ENCODE measurements at regions not wholly inside any gene's neighbourhood (a gene's known extent, or its start where the extent isn't known, plus 50 kb on each side); places are given as distances from the start of the nearest gene placed in this dataset.

DNA sequence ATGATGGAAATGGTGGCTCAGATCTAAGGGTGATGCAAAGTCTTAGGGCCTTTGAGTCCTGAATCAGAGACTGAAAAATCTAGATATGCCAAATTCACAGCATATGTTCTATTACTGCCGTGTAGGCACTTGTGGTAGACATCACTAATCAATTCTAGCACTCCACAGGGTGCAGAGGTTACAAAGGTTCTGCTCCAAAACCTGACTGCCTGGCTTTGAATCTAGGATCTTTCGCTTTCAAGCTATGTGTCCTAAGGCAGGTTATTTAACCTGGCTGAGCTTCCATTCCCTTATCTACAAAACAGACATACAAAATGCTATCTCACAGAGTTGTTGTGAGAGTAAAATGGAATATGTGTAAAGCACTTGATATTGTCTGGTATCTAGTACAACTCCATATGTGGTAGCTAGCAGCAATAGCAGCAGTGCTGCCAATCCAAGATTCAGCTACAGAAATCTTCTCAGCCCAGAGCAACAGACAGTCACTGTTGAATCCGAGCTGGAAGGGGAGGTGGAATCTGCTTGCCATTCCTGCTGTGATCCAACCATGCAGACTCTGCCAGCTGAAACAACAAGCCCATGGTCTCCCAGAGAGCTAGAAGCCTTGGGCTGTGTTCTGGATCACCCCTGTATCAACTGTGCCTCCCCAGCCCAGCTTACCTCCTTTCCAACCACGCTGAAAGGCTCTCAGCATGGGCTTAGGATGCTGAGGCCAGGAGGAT lies 206.9 kb downstream of the TFAP2C start:
- no peak for DNase-seq (ENCODE audit: low spot score)

DNA sequence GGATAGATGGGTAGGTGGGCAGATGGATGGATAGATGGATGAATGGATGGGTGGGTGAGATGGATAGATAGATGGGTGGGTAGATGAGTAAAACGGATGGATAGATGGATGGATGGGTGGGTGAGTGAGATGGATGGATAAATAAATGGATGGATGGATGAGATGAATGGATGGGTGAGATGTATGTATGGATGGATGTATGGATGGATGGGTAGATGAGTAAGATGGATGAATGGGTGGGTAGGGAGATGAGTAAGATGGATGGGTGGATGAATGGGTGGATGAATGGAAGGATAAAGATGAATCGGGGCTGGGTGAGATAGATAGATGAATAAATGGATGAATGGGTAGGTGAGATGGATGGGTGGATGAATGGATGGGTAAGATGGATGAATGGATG lies 210.1 kb downstream of the TFAP2C start:
- DNase-seq (ENCODE audit: low spot score) = no peak

DNA sequence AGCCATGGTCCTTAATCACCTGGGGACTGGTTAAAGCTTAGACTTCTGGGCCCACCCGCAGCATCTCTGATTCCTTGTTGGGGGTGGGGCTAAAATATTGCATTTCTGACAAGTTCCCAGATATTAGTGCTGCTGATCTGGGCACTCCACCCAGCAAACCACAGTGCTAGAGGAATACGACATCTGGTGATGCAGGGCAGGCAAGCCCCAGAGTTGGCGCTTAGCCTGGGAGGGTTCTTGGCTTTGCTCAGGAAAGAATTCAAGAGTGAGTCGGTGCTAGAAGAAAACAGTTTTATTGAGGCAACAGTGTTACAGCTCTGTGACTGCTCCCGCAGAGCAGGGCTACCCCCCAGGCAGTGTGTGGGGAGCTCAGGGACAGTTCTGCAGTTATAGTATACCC lies 210.7 kb downstream of the TFAP2C start:
- DNase-seq (ENCODE audit: low spot score) = no peak

DNA sequence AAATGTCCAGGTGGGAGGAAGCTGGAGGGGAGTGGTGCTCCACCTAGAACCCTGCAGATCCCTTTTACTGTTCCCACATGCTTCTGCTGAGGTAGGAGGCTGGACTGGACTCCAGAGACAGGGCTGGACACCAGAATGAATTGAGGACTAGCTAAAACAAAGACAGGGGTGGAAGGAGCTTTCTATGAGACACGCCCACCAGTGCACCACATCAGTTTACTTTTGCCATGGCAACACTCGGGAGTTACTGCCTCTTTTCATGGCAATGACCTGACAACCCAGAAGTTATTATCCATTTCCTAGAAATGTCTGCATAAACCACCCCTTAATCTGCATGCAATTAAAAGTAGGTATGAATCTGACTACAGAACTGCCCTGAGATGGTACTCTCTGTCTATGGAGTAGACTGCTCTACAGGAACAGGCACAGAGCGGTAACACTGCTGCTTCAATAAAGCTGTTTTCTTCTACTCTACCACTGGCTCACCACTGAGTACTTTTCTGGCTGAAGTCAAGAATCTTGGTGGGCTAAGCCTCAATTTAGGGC lies 211.7 kb downstream of the TFAP2C start:
- DNase-seq (ENCODE audit: low spot score) = no peak

DNA sequence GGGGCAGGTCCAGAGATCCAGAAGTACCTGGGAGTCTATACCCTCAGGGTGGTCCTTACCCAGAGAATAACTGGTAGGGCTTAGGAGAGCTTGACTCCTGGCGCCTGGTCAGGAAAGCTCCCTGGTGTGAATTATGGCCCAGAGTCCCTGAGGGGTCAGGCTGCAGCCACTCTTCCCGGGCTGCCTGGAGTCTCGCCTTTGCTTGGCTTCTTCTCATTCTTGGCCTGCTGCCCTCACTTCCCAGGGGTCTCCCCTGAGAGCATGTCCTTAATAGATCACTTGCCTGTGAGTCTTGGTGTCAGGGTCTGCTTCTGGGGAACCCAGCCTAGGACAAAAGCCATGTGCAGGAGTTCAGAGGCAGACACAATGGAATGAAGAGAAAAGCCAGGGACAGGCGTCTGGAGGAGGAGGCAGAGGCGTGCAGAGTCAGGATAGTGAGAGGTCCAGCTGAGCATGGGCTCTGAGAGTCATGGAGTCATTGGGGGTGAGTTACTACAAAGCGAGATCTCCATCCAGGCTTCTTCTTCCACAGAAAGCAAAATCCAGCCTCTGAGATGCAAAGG lies 212.3 kb downstream of the TFAP2C start:
- DNase-seq (ENCODE audit: low spot score) = no peak

DNA sequence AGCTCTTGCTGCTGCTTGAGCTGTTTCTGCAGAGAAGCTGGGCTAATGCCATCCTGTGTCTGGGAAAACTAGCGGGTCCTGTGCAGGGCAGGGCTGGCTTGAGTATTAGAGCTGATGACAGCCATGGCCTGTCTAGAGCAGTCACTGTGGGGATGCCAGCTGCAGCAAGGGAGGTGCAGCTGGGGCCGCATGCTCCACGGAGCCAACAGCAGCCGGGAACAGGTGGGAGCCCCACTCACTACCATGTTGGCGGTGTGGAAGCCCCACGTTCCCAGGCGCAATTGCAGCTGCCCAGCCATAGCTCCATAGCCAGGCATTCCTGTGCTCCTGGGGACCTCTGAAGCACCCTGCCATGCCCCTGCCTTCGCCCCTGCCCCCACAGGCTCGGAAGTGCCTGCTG lies 212.9 kb downstream of the TFAP2C start:
- DNase-seq (ENCODE audit: low spot score) = no peak

DNA sequence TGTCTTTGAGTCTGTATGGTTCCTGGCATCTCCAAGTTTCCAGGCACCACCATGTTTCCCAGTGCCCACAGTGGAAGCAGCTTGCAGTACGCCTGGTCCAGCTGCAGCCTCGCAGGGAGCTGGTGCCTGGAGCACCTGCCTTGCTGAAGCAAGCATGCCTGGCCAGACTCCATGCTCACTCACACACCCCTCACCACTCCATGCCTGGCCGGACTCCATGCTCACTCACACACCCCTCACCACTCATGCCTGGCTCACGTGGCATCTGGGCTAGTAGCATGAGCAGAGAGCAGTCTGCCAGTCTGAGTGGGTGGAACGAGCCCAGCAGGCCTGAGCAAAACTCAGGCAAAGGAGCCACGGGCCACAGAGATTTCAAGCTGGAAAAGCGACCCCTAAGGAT lies 214.3 kb downstream of the TFAP2C start:
- no peak for DNase-seq (ENCODE audit: low spot score)

DNA sequence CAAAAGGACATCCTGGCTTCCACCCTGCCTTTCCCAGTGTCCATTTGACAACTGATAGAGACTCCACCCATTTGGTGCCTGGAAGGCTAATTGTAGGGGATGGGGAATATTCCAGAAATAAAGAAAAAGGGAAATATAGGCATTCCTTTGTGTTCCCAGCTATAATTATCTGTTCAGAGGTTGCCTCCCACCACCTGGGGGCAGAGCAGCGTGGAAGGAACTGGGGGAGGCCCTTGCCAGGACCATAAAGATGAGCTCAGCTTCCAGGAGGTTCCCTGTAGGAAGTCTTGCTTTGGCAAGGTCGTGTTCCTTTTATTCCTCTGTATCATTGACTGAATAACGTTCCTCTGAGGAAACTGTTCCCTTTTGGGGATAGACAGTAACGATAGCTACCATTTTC lies 214.7 kb downstream of the TFAP2C start:
- DNase-seq (ENCODE audit: low spot score) = no peak

DNA sequence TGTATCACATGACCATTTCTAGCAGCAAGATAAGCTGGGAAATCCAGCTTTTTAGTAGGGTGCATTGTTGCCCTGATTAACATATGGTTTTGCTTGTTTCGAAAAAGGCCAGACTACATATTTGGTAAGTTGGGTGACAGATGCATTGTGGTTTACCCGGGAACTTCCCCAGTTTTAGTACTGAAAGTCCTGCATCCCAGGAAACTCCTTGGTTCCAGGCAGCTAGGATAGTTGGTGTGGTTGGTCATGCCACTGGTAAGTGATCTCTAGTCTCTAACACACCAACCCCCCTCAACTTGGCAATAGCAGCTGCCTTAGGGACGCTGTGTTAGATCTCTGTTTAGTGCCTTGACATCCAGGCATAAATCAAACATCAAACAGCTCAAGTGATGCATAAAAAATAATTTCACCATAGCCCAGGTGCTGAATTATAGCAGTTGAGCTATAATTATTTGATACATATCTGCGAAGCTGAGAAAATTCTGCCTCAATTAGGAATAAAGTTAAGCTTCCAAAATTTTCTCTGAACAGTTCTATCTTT lies 216.5 kb downstream of the TFAP2C start:
- DNase-seq (ENCODE audit: low spot score) = no peak

DNA sequence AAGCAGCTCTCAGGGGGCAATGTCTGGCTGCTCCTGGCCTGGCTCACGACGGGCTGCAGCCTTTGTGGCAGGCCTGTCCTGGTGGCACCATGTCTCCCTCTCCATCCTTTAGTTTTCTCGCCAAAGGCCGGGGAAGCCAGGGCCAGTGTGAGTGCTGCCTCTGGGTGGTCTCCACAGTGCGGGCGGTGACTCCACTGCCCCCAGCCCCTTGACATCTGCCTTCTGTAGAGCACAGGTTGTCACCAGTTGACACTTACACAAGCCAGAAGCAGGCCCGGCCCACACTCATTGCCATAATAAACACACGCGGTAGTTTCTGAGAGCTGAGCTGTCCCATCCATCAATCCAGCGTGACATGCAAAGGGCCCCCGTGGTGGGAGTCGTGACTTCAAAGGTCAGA lies 219.5 kb downstream of the TFAP2C start:
- no peak for DNase-seq (ENCODE audit: low spot score)

DNA sequence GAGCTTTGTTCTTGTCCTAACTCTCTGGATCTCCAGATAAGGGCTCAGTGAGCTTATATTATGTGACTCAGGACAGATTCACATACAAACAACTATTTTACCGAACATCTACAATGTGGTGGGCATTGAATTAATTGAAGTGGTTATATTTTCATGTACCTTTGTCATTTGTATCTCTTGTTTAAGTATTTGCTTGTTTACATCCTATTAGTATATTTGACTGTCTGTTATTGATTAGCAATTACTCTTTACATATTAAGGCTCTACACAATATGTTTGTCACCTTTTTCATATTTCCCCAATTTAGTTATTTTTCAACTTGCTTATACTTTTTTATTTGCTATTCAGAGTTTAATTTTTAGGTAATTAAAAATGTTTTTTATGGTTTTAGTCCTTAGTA lies 222.4 kb downstream of the TFAP2C start:
- DNase-seq (ENCODE audit: low spot score) = no peak

DNA sequence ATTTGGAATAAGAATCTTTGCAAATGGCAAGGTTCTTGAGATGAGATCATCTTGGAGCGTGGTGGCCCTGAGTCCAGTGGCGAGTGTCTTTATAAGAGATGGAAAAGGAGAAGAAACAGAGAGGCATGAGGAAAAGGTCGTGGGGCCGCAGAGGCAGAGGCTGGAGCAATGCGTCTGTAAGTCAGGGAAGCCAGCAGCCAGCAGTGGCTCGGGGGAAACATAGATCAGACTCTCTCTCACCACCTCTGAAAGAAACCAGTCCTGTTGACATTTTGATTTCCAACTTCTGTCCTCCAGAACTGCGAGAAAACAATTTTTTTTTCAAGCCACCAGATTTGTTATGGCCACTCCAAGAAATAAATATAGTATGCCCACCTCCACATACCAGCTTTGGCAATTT lies 226.6 kb downstream of the TFAP2C start:
- no peak for DNase-seq (ENCODE audit: low spot score)

DNA sequence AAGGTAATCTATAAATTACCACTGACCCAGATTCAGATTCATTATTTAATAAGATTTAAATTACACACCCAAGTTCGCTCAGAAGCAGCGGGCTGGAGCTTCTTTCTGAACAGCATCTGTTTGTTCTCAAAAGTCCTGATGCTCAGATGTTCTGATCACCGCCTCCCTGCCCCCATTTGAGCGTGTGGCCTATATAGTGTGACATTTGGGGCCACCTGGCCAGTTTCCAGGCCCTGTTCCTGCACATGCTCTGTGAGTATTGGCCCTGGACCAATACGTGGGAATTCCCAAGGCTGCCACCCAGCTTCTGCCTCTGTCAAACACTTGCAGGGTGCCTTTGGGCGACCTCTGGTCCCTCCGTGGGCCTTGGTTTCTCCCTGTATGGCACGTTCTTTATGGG lies 228.8 kb downstream of the TFAP2C start:
- DNase-seq (ENCODE audit: low spot score) = no peak

DNA sequence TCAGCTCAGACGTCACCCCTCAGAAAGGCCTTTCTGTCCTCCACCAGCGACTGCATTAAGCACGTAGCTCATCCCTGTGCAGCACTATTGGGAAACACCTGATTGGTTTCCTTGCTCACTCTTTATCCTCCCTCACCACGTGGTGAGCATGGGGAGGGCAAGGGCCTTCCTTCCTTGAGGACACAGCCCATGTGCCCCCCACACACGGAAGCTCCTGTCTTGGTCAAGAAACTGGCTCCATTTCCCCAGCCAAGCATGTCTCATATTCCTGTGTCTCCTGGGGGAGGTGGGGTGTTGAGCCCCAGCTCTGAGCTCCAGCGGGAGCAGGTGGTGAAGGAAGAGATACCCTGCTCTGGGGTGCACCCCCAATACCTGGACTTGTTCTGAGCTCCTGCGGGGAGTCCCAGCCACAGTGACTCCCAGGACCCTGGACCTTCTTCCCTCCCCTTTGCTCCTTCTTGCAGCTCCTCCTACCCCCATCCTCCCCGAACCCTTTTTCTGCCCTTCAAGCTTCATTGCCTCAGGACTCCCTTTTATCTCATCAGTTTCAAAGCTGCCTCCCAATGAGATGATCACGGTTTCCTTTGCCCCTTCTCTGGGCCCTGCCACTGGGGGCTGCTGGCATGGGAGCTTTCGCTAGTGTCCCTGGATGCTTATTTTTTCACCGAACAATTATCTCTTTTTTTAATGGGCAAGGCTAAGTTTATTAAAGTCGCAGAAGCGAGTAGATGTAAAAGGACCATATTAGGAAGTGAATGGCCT lies 230.1 kb downstream of the TFAP2C start:
- no peak for DNase-seq (ENCODE audit: low spot score)

DNA sequence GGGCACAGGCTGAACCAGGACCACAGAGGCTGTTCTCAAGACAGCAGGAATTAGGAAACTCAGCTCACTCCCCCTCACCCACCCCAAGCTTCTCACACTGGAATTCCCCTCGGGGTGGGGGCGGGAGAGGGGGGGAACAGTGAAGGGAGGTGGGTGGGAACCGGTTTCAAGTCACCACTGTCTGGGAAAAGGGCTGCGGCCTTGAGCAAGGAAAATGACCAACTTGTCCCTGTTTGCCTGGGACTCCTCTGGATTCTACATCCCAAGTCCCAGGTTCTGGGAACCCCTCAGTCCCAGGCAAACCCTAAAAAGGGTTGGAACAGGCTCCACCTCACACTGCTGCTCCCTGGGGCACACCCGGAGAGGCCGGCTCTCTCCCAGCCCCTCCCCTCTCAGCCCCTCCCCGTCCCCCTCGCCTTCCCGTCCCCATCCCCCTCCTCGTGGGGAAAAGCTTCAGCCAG lies 230.7 kb downstream of the TFAP2C start:
- DNase-seq (ENCODE audit: low spot score) = no peak

DNA sequence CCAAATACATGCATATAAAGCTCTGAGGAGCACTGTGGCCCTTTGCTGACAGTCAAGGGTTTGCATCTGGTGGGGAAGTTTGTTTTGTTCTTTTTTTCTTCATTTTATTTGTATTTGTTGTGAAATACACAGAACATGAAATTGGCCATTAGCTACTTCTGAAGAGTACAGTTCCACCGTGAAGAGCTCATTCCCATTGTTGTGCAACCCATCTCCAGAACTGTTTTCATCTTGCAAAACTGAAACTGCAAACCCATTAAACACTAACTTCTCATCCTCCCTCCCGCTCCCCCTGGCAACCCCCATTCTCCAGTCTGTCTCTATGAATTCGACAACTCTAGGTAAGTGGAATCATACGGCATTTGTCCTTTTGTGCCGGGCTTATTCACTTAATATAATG lies 231.3 kb downstream of the TFAP2C start:
- DNase-seq (ENCODE audit: low spot score) = no peak

DNA sequence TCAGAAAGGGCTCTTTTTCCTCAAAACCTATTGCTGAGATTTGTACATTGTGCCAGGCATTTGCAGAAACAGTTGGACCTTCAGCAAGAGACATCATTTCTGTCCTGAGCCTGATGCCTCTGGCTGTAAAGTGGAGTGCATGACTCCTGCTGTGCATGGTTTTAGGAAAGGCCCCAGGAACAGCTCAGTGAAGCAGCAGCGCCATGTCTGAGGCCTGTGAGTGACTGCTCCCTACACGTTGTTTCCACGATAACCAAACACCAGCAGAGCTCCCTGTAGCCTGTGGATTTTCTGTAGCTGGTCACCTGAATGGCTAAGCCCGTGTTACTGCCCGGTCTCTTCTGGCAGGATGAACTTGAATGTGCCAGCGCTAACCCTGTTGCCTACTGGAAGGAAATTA lies 232.5 kb downstream of the TFAP2C start:
- no peak for DNase-seq (ENCODE audit: low spot score)

DNA sequence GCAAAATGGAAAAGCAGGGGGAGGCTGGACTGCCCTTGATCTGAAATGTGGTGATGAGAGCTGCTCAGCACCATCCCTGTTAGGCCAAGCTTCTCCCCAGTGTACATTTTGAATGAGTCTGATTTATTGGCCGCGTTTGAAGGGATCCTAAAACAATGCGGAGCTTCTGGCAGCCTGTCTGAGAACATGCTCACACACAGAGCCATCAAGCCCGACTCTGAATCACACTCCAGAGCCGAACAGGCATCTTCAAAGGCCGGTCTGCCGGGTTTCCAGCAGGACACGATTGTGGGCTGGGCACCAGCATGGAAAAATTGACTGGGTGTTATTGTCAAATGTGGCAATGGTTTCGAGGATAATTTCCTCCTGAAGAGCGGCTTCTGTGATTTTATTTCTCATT lies 235.9 kb downstream of the TFAP2C start:
- no peak for DNase-seq (ENCODE audit: low spot score)

DNA sequence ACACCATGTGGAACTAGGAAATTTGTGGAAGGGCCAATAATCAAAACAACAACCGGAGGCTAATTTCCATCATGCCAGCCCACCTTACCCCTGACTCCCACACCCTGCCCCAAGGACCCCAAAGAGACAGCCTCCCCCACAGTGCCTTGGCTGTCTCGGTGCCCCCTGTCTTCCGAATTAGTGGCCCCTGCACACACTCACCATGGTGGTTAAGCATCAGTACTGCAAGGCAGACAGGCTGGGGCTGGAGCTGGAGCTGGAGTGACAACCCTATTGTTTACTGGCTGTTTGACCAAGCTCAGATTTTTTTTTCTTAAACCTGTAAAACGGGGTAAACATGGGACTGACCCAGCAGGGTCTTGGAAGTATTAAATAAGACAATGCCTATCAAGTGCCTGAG lies 238.0 kb downstream of the TFAP2C start:
- no peak for DNase-seq (ENCODE audit: low spot score)

DNA sequence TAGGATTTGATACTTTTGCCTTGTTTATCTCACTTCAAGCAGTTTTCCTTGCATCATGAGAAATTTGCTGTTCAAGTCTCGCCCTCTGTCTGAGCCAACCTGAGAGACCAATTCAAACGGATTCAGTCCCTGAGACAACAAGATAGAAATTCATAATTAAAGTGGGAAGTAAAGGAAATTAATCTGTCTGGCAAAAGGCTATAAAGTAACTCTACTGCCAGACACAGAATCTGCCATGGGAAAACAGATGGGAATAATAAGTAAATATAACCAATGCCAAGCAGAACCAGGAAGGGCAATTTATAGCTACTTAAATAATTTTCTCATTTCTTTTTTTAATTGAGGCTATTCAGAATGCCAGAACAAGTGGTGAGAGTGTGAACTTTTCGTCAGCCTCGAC lies 239.6 kb downstream of the TFAP2C start:
- DNase-seq (ENCODE audit: low spot score) = no peak

DNA sequence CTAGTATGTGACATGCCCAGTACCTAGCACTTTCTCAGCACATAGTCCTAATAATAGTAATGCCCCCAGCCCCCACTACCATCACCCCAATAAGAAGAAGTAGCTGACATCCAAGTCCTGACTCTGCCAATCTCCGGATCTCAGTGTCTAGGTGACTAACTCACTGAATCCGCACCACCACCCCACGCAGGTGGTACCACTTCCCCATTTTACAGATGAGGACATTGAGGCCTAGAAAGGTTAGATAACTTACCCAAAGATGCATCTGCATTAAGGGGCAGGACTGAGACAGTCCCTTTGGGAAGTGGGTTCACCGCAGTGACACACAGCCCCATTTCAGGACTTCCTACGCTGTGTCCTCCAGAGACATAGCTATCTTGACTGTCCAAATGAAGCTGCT lies 241.2 kb downstream of the TFAP2C start:
- no peak for DNase-seq (ENCODE audit: low spot score)

DNA sequence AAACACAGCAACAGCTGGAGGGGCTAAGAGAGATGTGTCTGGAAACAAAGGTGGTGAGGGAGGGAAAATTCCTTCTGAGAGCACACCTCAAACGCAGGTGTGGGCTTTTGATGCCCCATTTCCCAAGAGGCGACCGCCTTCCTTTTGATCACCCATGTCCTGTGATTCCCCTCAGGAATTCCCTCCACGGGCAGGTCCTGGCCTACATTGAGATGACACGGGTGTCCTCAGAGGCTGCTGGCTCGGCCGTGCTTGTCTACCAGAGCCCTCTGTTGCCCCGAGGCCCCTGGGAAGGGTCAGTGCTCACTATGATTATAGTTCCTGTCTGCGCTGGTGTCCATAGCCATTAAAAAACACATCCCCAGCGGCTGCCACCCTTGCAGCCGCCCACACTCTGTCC lies 242.6 kb downstream of the TFAP2C start:
- no peak for DNase-seq (ENCODE audit: low spot score)

Data from LoVo (cell line).